SK-N-SH treated with all-trans-retinoic acid at 6 μM for 48 hours (cell line): ENCODE measurements at regions not wholly inside any gene's neighbourhood (a gene's known extent, or its start where the extent isn't known, plus 50 kb on each side); places are given as distances from the start of the nearest gene placed in this dataset.

Experiments
- ATAC-seq: fragments of 200-7000 bp; cut with Tn5 transposase; 3 replicates; pipeline ENCODE4 v1.9.1; 2020; ENCODE audit warnings: mild to moderate bottlenecking, moderate library complexity
- ARNTL ChIP-seq: fragments of 450-650 bp; formaldehyde crosslinking; IDR thresholded peaks from 2 replicates; pipeline ENCODE4 v1.5.0; 2020; ENCODE audit warnings: low read depth, mild to moderate bottlenecking, moderate library complexity, borderline replicate concordance
- BACH2 ChIP-seq: fragments of 250-450 bp; sonication (Bioruptor Pico); IDR thresholded peaks from 2 replicates; pipeline ENCODE4 v1.9.0; 2021; ENCODE audit warnings: mild to moderate bottlenecking, borderline replicate concordance
- CREB5 ChIP-seq: fragments of 250-450 bp; sonication (Bioruptor Pico); IDR thresholded peaks from 2 replicates; pipeline ENCODE4 v1.5.1; 2020; ENCODE audit warnings: low read depth, mild to moderate bottlenecking, moderate library complexity
- CSDC2 ChIP-seq: fragments of 250-450 bp; sonication (Bioruptor Pico); IDR thresholded peaks from 2 replicates; pipeline ENCODE4 v1.5.0; 2020; ENCODE audit warnings: mild to moderate bottlenecking, moderate library complexity
- ESRRG ChIP-seq: fragments of 250-450 bp; sonication (Bioruptor Pico); IDR thresholded peaks from 2 replicates; pipeline ENCODE4 v1.6.1; 2021; ENCODE audit warnings: mild to moderate bottlenecking
- GLIS3 ChIP-seq: fragments of 250-450 bp; sonication (Bioruptor Pico); IDR thresholded peaks from 2 replicates; pipeline ENCODE4 v1.5.0; 2020; ENCODE audit warnings: mild to moderate bottlenecking, moderate library complexity
- OSR1 ChIP-seq: fragments of 250-450 bp; sonication (Bioruptor Pico); IDR thresholded peaks from 2 replicates; pipeline ENCODE4 v1.8.0; 2022; ENCODE audit warnings: moderate library complexity, mild to moderate bottlenecking, inconsistent platforms
- PATZ1 ChIP-seq: fragments of 250-450 bp; sonication (Bioruptor Pico); IDR thresholded peaks from 2 replicates; pipeline ENCODE4 v1.8.0; 2020; ENCODE audit warnings: mild to moderate bottlenecking, moderate library complexity, borderline replicate concordance
- PPARA ChIP-seq: fragments of 250-450 bp; sonication (Bioruptor Pico); IDR thresholded peaks from 2 replicates; pipeline ENCODE4 v1.5.0; 2020; ENCODE audit warnings: mild to moderate bottlenecking, borderline replicate concordance
- RARB ChIP-seq: fragments of 250-450 bp; sonication (Bioruptor Pico); IDR thresholded peaks from 2 replicates; pipeline ENCODE4 v1.8.0; 2021; ENCODE audit warnings: mild to moderate bottlenecking, moderate library complexity
- SNAI2 ChIP-seq: fragments of 250-450 bp; sonication (Bioruptor Pico); IDR thresholded peaks from 2 replicates; pipeline ENCODE4 v1.5.0; 2020; ENCODE audit warnings: mild to moderate bottlenecking, moderate library complexity
- TCF4 ChIP-seq: fragments of 250-450 bp; sonication (Bioruptor Pico); IDR thresholded peaks from 2 replicates; pipeline ENCODE4 v1.8.0; 2021; ENCODE audit warnings: mild to moderate bottlenecking, moderate library complexity, borderline replicate concordance
- TOX ChIP-seq: fragments of 250-450 bp; sonication (Bioruptor Pico); IDR thresholded peaks from 2 replicates; pipeline ENCODE4 v1.8.0; 2021; ENCODE audit warnings: mild to moderate bottlenecking, moderate library complexity, borderline replicate concordance
- TSHZ2 ChIP-seq: fragments of 250-450 bp; sonication (Bioruptor Pico); IDR thresholded peaks from 2 replicates; pipeline ENCODE4 v1.5.0; 2020; ENCODE audit warnings: mild to moderate bottlenecking, moderate library complexity
- ZC3H10 ChIP-seq: fragments of 250-450 bp; sonication (Bioruptor Pico); IDR thresholded peaks from 2 replicates; pipeline ENCODE4 v1.5.1; 2021; ENCODE audit warnings: mild to moderate bottlenecking, moderate library complexity
- ZFP3 ChIP-seq: fragments of 250-450 bp; sonication (Bioruptor Pico); IDR thresholded peaks from 2 replicates; pipeline ENCODE4 v1.5.0; 2020; ENCODE audit warnings: mild to moderate bottlenecking, moderate library complexity
- ZNF565 ChIP-seq: fragments of 450-650 bp; formaldehyde crosslinking; conservative IDR thresholded peaks from 2 replicates; pipeline ENCODE4 v1.5.0; 2020; ENCODE audit warnings: low read depth, mild to moderate bottlenecking, moderate library complexity
- ZNF70 ChIP-seq: fragments of 450-650 bp; formaldehyde crosslinking; IDR thresholded peaks from 2 replicates; pipeline ENCODE4 v1.5.0; 2020; ENCODE audit warnings: mild to moderate bottlenecking, moderate library complexity
- ZNF8 ChIP-seq: fragments of 450-650 bp; formaldehyde crosslinking; IDR thresholded peaks from 2 replicates; pipeline ENCODE4 v1.5.0; 2020; ENCODE audit warnings: mild to moderate bottlenecking, moderate library complexity

GRCh38 chr3:162428192-162428591, 931.6 kb downstream of the OTOL1 start (continued):
- no peak for TF ChIP-seq ZNF565 (CRISPR knock-in tag)
- TF ChIP-seq ESRRG (CRISPR knock-in tag): no peak
- TF ChIP-seq PATZ1 (CRISPR knock-in tag): no peak
- no peak for TF ChIP-seq RARB (CRISPR knock-in tag)
- no peak for TF ChIP-seq CREB5 (CRISPR knock-in tag)
- TF ChIP-seq ZNF8 (CRISPR knock-in tag): no peak
- no peak for TF ChIP-seq ZC3H10 (CRISPR knock-in tag)
- TF ChIP-seq ZFP3 (CRISPR knock-in tag): no peak
- TF ChIP-seq, all 23 proteins: peak for 0

- ATAC-seq: no peak
Observed at GRCh38 chr3:162435750-162436149, 939.1 kb downstream of the OTOL1 start.

More at GRCh38 chr3:162435750-162436149, 939.1 kb downstream of the OTOL1 start:
- no peak for TF ChIP-seq ARNTL (CRISPR knock-in tag)
- TF ChIP-seq TOX (CRISPR knock-in tag): no peak
- TF ChIP-seq BACH2: no peak
- TF ChIP-seq TSHZ2 (CRISPR knock-in tag): no peak
- TF ChIP-seq GLIS3: no peak
- TF ChIP-seq ZFP3 (CRISPR knock-in tag): no peak
- no peak for TF ChIP-seq ZNF70 (CRISPR knock-in tag)
- no peak for TF ChIP-seq PATZ1 (CRISPR knock-in tag)
- no peak for TF ChIP-seq PPARA
- no peak for TF ChIP-seq TCF4 (CRISPR knock-in tag)
- TF ChIP-seq CSDC2 (CRISPR knock-in tag): no peak
- no peak for TF ChIP-seq CREB5 (CRISPR knock-in tag)
- no peak for TF ChIP-seq OSR1 (CRISPR knock-in tag)
- TF ChIP-seq ZNF8 (CRISPR knock-in tag): no peak
- no peak for TF ChIP-seq RARB (CRISPR knock-in tag)
- TF ChIP-seq SNAI2: no peak
